ENCODE measurements at regions not wholly inside any gene's neighbourhood (a gene's known extent, or its start where the extent isn't known, plus 50 kb on each side); places are given as distances from the start of the nearest gene placed in this dataset.

DNA sequence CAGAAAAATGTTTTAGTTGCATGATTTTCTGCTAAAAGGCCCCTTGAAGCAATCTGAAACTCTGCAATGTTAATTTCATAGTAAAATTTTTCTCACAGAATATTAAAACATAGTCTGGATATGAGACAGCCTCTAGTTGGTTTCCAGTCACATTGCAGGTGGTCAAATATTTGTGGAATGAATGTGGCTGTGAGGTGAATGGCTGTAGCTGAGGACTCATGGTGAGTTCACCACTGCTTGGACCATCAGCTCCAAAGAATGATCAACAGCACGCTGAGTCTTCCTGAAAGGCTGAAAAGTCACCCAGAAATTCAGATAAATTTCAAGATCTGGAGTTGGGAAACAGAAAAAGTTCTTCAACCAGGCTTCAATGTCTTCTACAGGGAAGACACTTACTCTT lies 79.8 kb downstream of the MAT2B start:
- TF ChIP-seq ZNF709 (CRISPR knock-in tag; IDR thresholded peaks at IDR 0.05) (no peak), XRCC5 (optimal IDR thresholded peaks at IDR 0.05; ENCODE audit: low read length) (no peak)
